ENCODE measurements at regions not wholly inside any gene's neighbourhood (a gene's known extent, or its start where the extent isn't known, plus 50 kb on each side); places are given as distances from the start of the nearest gene placed in this dataset.

GRCh38 chr4:170214101-170214500, 124.3 kb upstream of the AADAT start:
- TF ChIP-seq CTCF (IDR thresholded peaks at IDR 0.05 in 2 of 3, conservative IDR thresholded peaks at IDR 0.05 in 1 of 3; ENCODE audit: borderline replicate concordance in 1 of 3, insufficient read depth in 1 of 3, low read depth in 2 of 3, low read length in 2 of 3) (no peak), SIN3A (IDR thresholded peaks at IDR 0.05; ENCODE audit: low read depth) (no peak), MAX (IDR thresholded peaks at IDR 0.05) (no peak), SP1 (IDR thresholded peaks at IDR 0.05; ENCODE audit: low read depth) (no peak), CEBPB (IDR thresholded peaks at IDR 0.05; ENCODE audit: low read depth) (no peak), POLR2A (IDR thresholded peaks at IDR 0.05; ENCODE audit: borderline replicate concordance, extremely low read depth, insufficient read depth, insufficient read length) (no peak), EZH2phosphoT487 (IDR thresholded peaks at IDR 0.05; ENCODE audit: borderline replicate concordance) (no peak), ZNF274 (IDR thresholded peaks at IDR 0.05; ENCODE audit: low read depth, low read length) (no peak)
